ENCODE measurements at regions not wholly inside any gene's neighbourhood (a gene's known extent, or its start where the extent isn't known, plus 50 kb on each side); places are given as distances from the start of the nearest gene placed in this dataset.

GRCh38 chr16:55263271-55264250 lies 60.4 kb upstream of the IRX6 start:
- DNase-seq (ENCODE audit: low read depth in 2 of 2): no peak

GRCh38 chr16:55264949-55265348 lies 59.1 kb upstream of the IRX6 start:
- DNase-seq (ENCODE audit: low read depth in 2 of 2): no peak

GRCh38 chr16:55265926-55266325 lies 58.1 kb upstream of the IRX6 start:
- no peak for DNase-seq (ENCODE audit: low read depth in 2 of 2)

- no peak for DNase-seq (ENCODE audit: low read depth in 2 of 2)
Observed at GRCh38 chr16:55271945-55272513, 52.0 kb upstream of the IRX6 start.

GRCh38 chr16:55272744-55273143 lies 51.3 kb upstream of the IRX6 start:
- no peak for DNase-seq (ENCODE audit: low read depth in 2 of 2)

GRCh38 chr16:55273356-55273755 lies 50.6 kb upstream of the IRX6 start:
- no peak for DNase-seq (ENCODE audit: low read depth in 2 of 2)

GRCh38 chr16:55273959-55274358 lies 50.0 kb upstream of the IRX6 start:
- DNase-seq (ENCODE audit: low read depth in 2 of 2): no peak
